Neural progenitor cell (in vitro differentiated cells): ENCODE measurements at regions not wholly inside any gene's neighbourhood (a gene's known extent, or its start where the extent isn't known, plus 50 kb on each side); places are given as distances from the start of the nearest gene placed in this dataset.

Experiments
- DNase-seq: peaks from one replicate; pipeline ENCODE4 v3.0.0-alpha.2; 2016; ENCODE audit warnings: low spot score
- H2AFZ ChIP-seq: fragments of 200-600 bp; sonication (generic); replicated peaks from 2 replicates; pipeline ENCODE4 v1.6.1; 2016; ENCODE audit warnings: antibody characterized with exemption
- H3F3A ChIP-seq: fragments of 200-600 bp; sonication (generic); 2 replicates; pipeline ENCODE4 v1.6.1; 2016; ENCODE audit warnings: antibody characterized with exemption, low read depth
- H3K27ac ChIP-seq: fragments of 200-600 bp; sonication (generic); 2 replicates; pipeline ENCODE4 v1.5.1; 2016; ENCODE audit warnings: mild to moderate bottlenecking
- H3K27me3 ChIP-seq: fragments of 200-600 bp; sonication (generic); 2 replicates; pipeline ENCODE4 v1.6.1; 2016; ENCODE audit warnings: mild to moderate bottlenecking, moderate library complexity
- H3K36me3 ChIP-seq: fragments of 200-600 bp; sonication (generic); 2 replicates; pipeline ENCODE4 v1.5.1; 2016
- H3K4me1 ChIP-seq: fragments of 200-600 bp; sonication (generic); 2 replicates; pipeline ENCODE4 v1.6.1; 2016; ENCODE audit warnings: mixed run types
- H3K4me2 ChIP-seq: fragments of 200-600 bp; sonication (generic); 2 replicates; pipeline ENCODE4 v1.6.1; 2016
- H3K4me3 ChIP-seq: fragments of 200-600 bp; sonication (generic); 2 replicates; pipeline ENCODE4 v1.5.1; 2016
- H3K79me2 ChIP-seq: fragments of 200-600 bp; sonication (generic); 2 replicates; pipeline ENCODE4 v1.6.1; 2016; ENCODE audit warnings: low read depth
- H3K9ac ChIP-seq: fragments of 200-600 bp; sonication (generic); 2 replicates; pipeline ENCODE4 v1.6.1; 2016
- H3K9me3 ChIP-seq: fragments of 200-600 bp; sonication (generic); 2 replicates; pipeline ENCODE4 v1.5.1; 2016; ENCODE audit warnings: low read depth
- H4K20me1 ChIP-seq: fragments of 200-600 bp; sonication (generic); 2 replicates; pipeline ENCODE4 v1.6.1; 2016; ENCODE audit warnings: low read depth
- H3K27ac Mint-ChIP-seq: 3 replicates; pipeline ENCODE4 v1.8.0; 2021; ENCODE audit warnings: mixed read lengths
- H3K27me3 Mint-ChIP-seq: 2 replicates; pipeline ENCODE4 v1.8.0; 2022; ENCODE audit warnings: low read depth, mild to moderate bottlenecking, inconsistent platforms, moderate library complexity, mixed read lengths; ENCODE audit not compliant: insufficient read depth
- H3K36me3 Mint-ChIP-seq: 3 replicates; pipeline ENCODE4 v1.8.0; 2021; ENCODE audit warnings: mixed read lengths
- H3K4me1 Mint-ChIP-seq: 3 replicates; pipeline ENCODE4 v1.8.0; 2021; ENCODE audit warnings: mixed read lengths
- H3K4me3 Mint-ChIP-seq: 3 replicates; pipeline ENCODE4 v1.8.0; 2021; ENCODE audit warnings: mild to moderate bottlenecking, moderate library complexity, mixed read lengths
- H3K9me3 Mint-ChIP-seq: 3 replicates; pipeline ENCODE4 v1.8.0; 2020; ENCODE audit warnings: mixed read lengths
- CTCF ChIP-seq: fragments of 200-600 bp; sonication (generic); IDR thresholded peaks from 2 replicates; pipeline ENCODE4 v1.5.1; 2017; ENCODE audit warnings: antibody characterized with exemption, mild to moderate bottlenecking
- EZH2 ChIP-seq: fragments of 200-600 bp; sonication (generic); IDR thresholded peaks from 2 replicates; pipeline ENCODE4 v1.6.1; 2017; ENCODE audit warnings: antibody characterized with exemption, mild to moderate bottlenecking, moderate library complexity
- EZH2phosphoT487 ChIP-seq: fragments of 200-600 bp; sonication (generic); IDR thresholded peaks from 2 replicates; pipeline ENCODE4 v1.6.1; 2017; ENCODE audit warnings: antibody characterized with exemption

- Histone ChIP-seq H3K27ac (no peak overlapping the region), H3K36me3 (no peaks in the 10 kb centered on the region), H3K79me2 (no peaks in the 10 kb centered on the region), H3F3A (no peaks in the 10 kb centered on the region), H3K4me3 (no peak overlapping the region), H4K20me1 (no peaks in the 10 kb centered on the region), H3K4me2 (no peak overlapping the region), H3K9ac (no peak overlapping the region), H3K4me1 (no peaks in the 10 kb centered on the region), H3K27me3 (no peaks in the 10 kb centered on the region), H3K9me3 (no peaks in the 10 kb centered on the region), H2AFZ (no peak overlapping the region)
- H3K4me1 Mint-ChIP-seq, result no peaks in the 10 kb centered on the region
- H3K36me3 Mint-ChIP-seq, result no peaks in the 10 kb centered on the region
- H3K9me3 Mint-ChIP-seq, result no peaks in the 10 kb centered on the region
- H3K27ac Mint-ChIP-seq, result no peak overlapping the region
- peaks cover under 1% of the 10 kb centered on the region for H3K27me3 Mint-ChIP-seq
- TF ChIP-seq EZH2phosphoT487, result no peak
- TF ChIP-seq EZH2, result no peak
- no peak for TF ChIP-seq CTCF
- no peak for DNase-seq
- H3K4me3 Mint-ChIP-seq, result no peak overlapping the region
Observed at GRCh38 chrX:38864165-38864564, 62.9 kb downstream of the MID1IP1 start.

- H3K4me2 ChIP-seq, result no peak overlapping the region
Observed at GRCh38 chrX:38868321-38868720, 67.1 kb downstream of the MID1IP1 start.

GRCh38 chrX:38868941-38869401, 67.7 kb downstream of the MID1IP1 start:
- H3K27me3 ChIP-seq, result no peaks in the 10 kb centered on the region
- H3F3A ChIP-seq, result no peaks in the 10 kb centered on the region
- H3K79me2 ChIP-seq, result no peaks in the 10 kb centered on the region
- H2AFZ ChIP-seq, result no peak overlapping the region
- no peak overlapping the region for H3K4me2 ChIP-seq
- H3K4me1 ChIP-seq, result peaks cover 6% of the 10 kb centered on the region
- H3K36me3 ChIP-seq, result no peaks in the 10 kb centered on the region
- no peaks in the 10 kb centered on the region for H3K9me3 ChIP-seq
- no peak overlapping the region for H3K4me3 ChIP-seq
- DNase-seq, result no peak
- H3K9ac ChIP-seq, result no peak overlapping the region
- H3K27ac ChIP-seq, result no peak overlapping the region
- Mint-ChIP-seq H3K36me3 (no peaks in the 10 kb centered on the region), H3K27me3 (peaks cover 3% of the 10 kb centered on the region), H3K4me3 (no peak overlapping the region), H3K4me1 (peaks cover 9% of the 10 kb centered on the region), H3K27ac (no peak overlapping the region), H3K9me3 (no peaks in the 10 kb centered on the region)
- TF ChIP-seq EZH2phosphoT487 (no peak), EZH2 (no peak), CTCF (no peak)
- H4K20me1 ChIP-seq, result no peaks in the 10 kb centered on the region

More at GRCh38 chrX:38868321-38868720, 67.1 kb downstream of the MID1IP1 start:
- peaks cover 6% of the 10 kb centered on the region for H3K4me1 ChIP-seq
- H3K4me3 Mint-ChIP-seq, result no peak overlapping the region
- H3K27me3 ChIP-seq, result no peaks in the 10 kb centered on the region
- H3K36me3 ChIP-seq, result no peaks in the 10 kb centered on the region
- H3K27ac Mint-ChIP-seq, result no peak overlapping the region
- DNase-seq, result peak; percentile 3
- H4K20me1 ChIP-seq, result no peaks in the 10 kb centered on the region
- H2AFZ ChIP-seq, result no peak overlapping the region
- peaks cover 9% of the 10 kb centered on the region for H3K4me1 Mint-ChIP-seq
- no peak overlapping the region for H3K9ac ChIP-seq
- no peaks in the 10 kb centered on the region for H3K79me2 ChIP-seq
- no peak overlapping the region for H3K27ac ChIP-seq
- TF ChIP-seq CTCF, result no peak
- no peak for TF ChIP-seq EZH2phosphoT487
- no peak for TF ChIP-seq EZH2
- no peaks in the 10 kb centered on the region for H3K9me3 ChIP-seq
- H3F3A ChIP-seq, result no peaks in the 10 kb centered on the region
- H3K27me3 Mint-ChIP-seq, result peaks cover 3% of the 10 kb centered on the region
- H3K4me3 ChIP-seq, result no peak overlapping the region
- no peaks in the 10 kb centered on the region for H3K36me3 Mint-ChIP-seq
- no peaks in the 10 kb centered on the region for H3K9me3 Mint-ChIP-seq
